Stimulated activated memory B cell treated with anti-CD40 and anti-IgM and Interleukin-4, amounts not matched to agents 10 μg/mL and 1 μg/mL and 100 μg/mL, for 72 hours (primary cell): ENCODE measurements at regions not wholly inside any gene's neighbourhood (a gene's known extent, or its start where the extent isn't known, plus 50 kb on each side); places are given as distances from the start of the nearest gene placed in this dataset.
"Not testable (repeated sequence)": the region's sequence is repeated elsewhere in the genome, so short reads cannot be mapped to it uniquely, and the experiment has no call there.

Source experiments
- ATAC-seq: fragments of 150-1000 bp; cut with Tn5 transposase; 2 replicates; pipeline ENCODE4 v1.10.0; 2021
- H3K27ac Mint-ChIP-seq: one replicate; pipeline ENCODE4 v1.8.0; 2022; ENCODE audit warnings: mild to moderate bottlenecking, mixed read lengths
- H3K27me3 Mint-ChIP-seq: one replicate; pipeline ENCODE4 v1.8.0; 2022; ENCODE audit warnings: mixed read lengths
- H3K36me3 Mint-ChIP-seq: one replicate; pipeline ENCODE4 v1.8.0; 2022; ENCODE audit warnings: mixed read lengths
- H3K4me1 Mint-ChIP-seq: one replicate; pipeline ENCODE4 v1.8.0; 2022; ENCODE audit warnings: mixed read lengths
- H3K4me3 Mint-ChIP-seq: one replicate; pipeline ENCODE4 v1.8.0; 2022; ENCODE audit warnings: mild to moderate bottlenecking, moderate library complexity, mixed read lengths
- H3K9me3 Mint-ChIP-seq: one replicate; pipeline ENCODE4 v1.8.0; 2022; ENCODE audit warnings: mixed read lengths

DNA sequence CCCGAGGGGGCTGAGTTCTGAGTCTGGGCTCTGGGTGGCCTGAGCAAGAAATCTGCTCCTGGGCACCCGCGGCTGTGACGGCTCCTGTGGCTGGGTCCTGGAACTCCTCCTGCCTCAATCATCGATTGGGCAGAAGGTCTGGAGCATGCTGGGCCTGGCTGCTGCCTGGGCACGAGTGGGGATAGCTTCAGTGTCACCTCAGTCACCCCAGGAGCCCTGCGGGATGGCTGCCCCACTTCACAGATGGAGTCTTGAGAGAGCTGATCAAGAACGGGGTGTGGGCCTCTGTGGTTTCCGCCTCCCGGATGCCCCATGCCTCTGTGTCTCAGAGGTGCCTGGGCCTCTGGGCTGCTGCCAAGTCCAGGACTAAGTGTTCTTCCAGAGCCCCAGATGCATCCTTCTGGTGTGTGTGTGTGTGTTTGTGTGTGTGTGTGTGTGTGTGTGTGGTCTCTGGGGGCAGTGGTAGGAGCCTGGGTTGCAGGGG, 185.6 kb upstream of the C14orf180 start:
- H3K27ac Mint-ChIP-seq = peak overlapping the region; percentile 40
- peaks cover 62% of the 10 kb centered on the region for H3K4me1 Mint-ChIP-seq

DNA sequence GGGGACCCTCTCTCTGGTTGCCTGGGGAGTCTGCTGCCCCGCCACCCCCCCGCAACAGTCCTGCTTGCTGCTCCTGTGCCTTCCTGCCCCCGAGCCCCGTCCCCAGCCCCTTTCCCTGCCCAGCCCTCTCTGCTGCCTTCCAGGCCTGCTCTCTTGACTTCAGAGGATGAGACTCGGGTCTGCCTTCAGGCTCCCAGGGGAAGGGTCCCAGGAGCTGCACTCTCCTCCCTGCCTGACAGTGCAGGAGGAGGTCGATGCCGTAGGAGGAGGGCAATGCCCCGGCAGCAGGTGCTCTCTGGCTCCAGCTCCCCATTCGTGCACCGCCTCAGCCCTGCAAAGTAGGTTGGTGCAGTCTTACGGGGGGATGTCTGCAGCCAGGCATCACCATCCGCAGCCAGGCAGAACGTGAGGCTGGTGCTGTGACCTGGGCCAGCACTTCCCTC, 185.1 kb upstream of the C14orf180 start:
- H3K9me3 Mint-ChIP-seq = peaks cover 10% of the 10 kb centered on the region
- H3K4me1 Mint-ChIP-seq = peaks cover 62% of the 10 kb centered on the region
- no peaks in the 10 kb centered on the region for H3K27me3 Mint-ChIP-seq
- peak overlapping the region; percentile 50 for H3K4me3 Mint-ChIP-seq
- peak overlapping the region; percentile 40 for H3K27ac Mint-ChIP-seq
- H3K36me3 Mint-ChIP-seq = peaks cover 12% of the 10 kb centered on the region
- ATAC-seq = peak; percentile 53

More for the DNA sequence above, 185.6 kb upstream of the C14orf180 start:
- no peaks in the 10 kb centered on the region for H3K27me3 Mint-ChIP-seq
- peaks cover 10% of the 10 kb centered on the region for H3K9me3 Mint-ChIP-seq
- ATAC-seq = peak; percentile 79
- peak overlapping the region; percentile 55 for H3K4me3 Mint-ChIP-seq
- peaks cover 12% of the 10 kb centered on the region for H3K36me3 Mint-ChIP-seq

DNA sequence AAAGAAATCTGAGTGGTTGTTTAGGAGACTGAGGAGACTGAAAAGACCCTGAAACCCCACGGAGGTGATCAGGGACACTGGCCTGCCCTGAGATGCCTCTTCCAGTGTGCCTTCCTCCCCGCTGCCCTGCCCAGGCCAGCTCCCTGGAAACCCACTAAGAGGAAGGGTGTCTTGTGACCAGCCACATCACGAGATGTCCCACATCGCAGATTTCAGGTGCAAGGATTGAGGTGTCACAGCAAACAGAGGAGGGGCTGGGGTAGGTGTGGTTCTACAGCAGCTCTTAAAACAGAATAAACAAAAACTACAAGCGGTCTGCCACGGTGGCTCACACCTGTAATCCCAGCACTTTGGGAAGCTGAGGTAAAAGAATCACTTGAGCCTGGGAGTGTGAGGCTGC, 184.3 kb upstream of the C14orf180 start:
- H3K4me1 Mint-ChIP-seq = peaks cover 56% of the 10 kb centered on the region
- no peak overlapping the region for H3K4me3 Mint-ChIP-seq
- H3K36me3 Mint-ChIP-seq = peaks cover 12% of the 10 kb centered on the region
- no peak for ATAC-seq
- no peaks in the 10 kb centered on the region for H3K27me3 Mint-ChIP-seq
- peaks cover 10% of the 10 kb centered on the region for H3K9me3 Mint-ChIP-seq
- H3K27ac Mint-ChIP-seq = peak overlapping the region; percentile 40

GRCh38 chr14:104395941-104396681, 183.5 kb upstream of the C14orf180 start:
- no peak for ATAC-seq
- Mint-ChIP-seq H3K36me3 (peaks cover 12% of the 10 kb centered on the region), H3K27ac (peak overlapping the region; percentile 40), H3K4me1 (peaks cover 48% of the 10 kb centered on the region), H3K27me3 (no peaks in the 10 kb centered on the region), H3K4me3 (no peak overlapping the region), H3K9me3 (peaks cover 10% of the 10 kb centered on the region)

- no peak for ATAC-seq
- H3K9me3 Mint-ChIP-seq = peaks cover 10% of the 10 kb centered on the region
- H3K27ac Mint-ChIP-seq = no peak overlapping the region
- no peaks in the 10 kb centered on the region for H3K27me3 Mint-ChIP-seq
- H3K4me1 Mint-ChIP-seq = peaks cover 40% of the 10 kb centered on the region
- H3K4me3 Mint-ChIP-seq = no peak overlapping the region
- peaks cover 12% of the 10 kb centered on the region for H3K36me3 Mint-ChIP-seq
These were observed 182.7 kb upstream of the C14orf180 start for GRCh38 chr14:104396682-104397470.

- Mint-ChIP-seq H3K36me3 (peaks cover 12% of the 10 kb centered on the region), H3K9me3 (peaks cover 10% of the 10 kb centered on the region), H3K27me3 (no peaks in the 10 kb centered on the region), H3K27ac (no peak overlapping the region), H3K4me1 (peaks cover 32% of the 10 kb centered on the region), H3K4me3 (no peak overlapping the region)
- no peak for ATAC-seq
These were observed 181.6 kb upstream of the C14orf180 start for GRCh38 chr14:104397956-104398355.

GRCh38 chr14:104398656-104399055, 180.9 kb upstream of the C14orf180 start:
- H3K27me3 Mint-ChIP-seq = peaks cover 4% of the 10 kb centered on the region
- H3K27ac Mint-ChIP-seq = no peak overlapping the region
- H3K4me1 Mint-ChIP-seq = peaks cover 27% of the 10 kb centered on the region
- H3K4me3 Mint-ChIP-seq = no peak overlapping the region
- peaks cover 10% of the 10 kb centered on the region for H3K9me3 Mint-ChIP-seq
- no peak for ATAC-seq
- peaks cover 12% of the 10 kb centered on the region for H3K36me3 Mint-ChIP-seq

- ATAC-seq = no peak
- Mint-ChIP-seq H3K9me3 (peaks cover 10% of the 10 kb centered on the region), H3K36me3 (peaks cover 12% of the 10 kb centered on the region), H3K4me3 (no peak overlapping the region), H3K4me1 (peaks cover 18% of the 10 kb centered on the region), H3K27ac (no peak overlapping the region), H3K27me3 (peaks cover 9% of the 10 kb centered on the region)
These were observed 180.0 kb upstream of the C14orf180 start for GRCh38 chr14:104399432-104400155.

DNA sequence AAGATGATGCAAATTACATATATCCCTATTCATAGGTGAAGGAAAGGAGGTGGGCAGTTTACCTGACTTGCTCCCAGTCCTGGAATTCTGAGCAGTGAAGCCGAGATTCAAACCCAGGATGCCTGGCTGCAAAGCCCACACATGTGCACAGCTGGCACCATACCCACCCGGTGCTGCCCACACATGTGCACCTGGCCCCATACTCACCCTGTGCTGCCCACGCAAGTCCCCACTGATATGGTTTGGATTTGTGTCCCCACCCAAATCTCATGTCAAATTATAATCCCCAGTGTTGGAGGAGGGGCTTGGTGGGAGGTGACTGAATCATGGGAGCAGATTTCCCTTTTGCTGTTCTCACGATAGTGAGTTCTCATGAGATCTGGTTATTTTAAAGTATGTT, 179.2 kb upstream of the C14orf180 start:
- Mint-ChIP-seq H3K27me3 (peaks cover 11% of the 10 kb centered on the region), H3K36me3 (peaks cover 12% of the 10 kb centered on the region), H3K4me1 (peaks cover 10% of the 10 kb centered on the region), H3K9me3 (peaks cover 10% of the 10 kb centered on the region), H3K4me3 (no peak overlapping the region), H3K27ac (no peak overlapping the region)
- no peak for ATAC-seq

GRCh38 chr14:104401785-104402184, 177.8 kb upstream of the C14orf180 start:
- H3K4me1 Mint-ChIP-seq = no peaks in the 10 kb centered on the region
- ATAC-seq = no peak
- H3K9me3 Mint-ChIP-seq = peaks cover 10% of the 10 kb centered on the region
- H3K36me3 Mint-ChIP-seq = peaks cover 12% of the 10 kb centered on the region
- H3K27ac Mint-ChIP-seq = no peak overlapping the region
- no peak overlapping the region for H3K4me3 Mint-ChIP-seq
- peaks cover 26% of the 10 kb centered on the region for H3K27me3 Mint-ChIP-seq

DNA sequence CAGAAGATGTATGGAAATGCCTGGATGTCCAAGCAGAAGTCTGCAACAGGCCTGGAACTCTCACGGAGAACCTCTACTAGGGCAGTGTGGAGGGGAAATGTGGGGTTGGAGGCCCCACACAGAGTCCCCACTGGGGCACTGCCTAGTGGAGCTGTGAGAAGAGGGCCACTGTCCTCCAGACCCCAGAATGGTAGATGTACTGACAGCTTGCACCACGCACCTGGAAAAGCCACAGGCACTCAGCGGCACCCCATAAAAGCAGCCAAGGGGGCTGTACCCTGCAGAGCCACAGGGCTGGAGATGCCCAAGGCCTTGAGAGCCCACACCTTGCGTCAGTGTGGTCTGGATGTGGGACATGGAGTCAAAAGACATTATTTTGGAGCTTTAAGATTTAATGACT, 177.3 kb upstream of the C14orf180 start:
- not testable (repeated sequence) for H3K27ac Mint-ChIP-seq, ATAC-seq, H3K4me1 Mint-ChIP-seq, H3K36me3 Mint-ChIP-seq, H3K9me3 Mint-ChIP-seq, H3K4me3 Mint-ChIP-seq
- H3K27me3 Mint-ChIP-seq = peaks cover 31% of the 10 kb centered on the region

DNA sequence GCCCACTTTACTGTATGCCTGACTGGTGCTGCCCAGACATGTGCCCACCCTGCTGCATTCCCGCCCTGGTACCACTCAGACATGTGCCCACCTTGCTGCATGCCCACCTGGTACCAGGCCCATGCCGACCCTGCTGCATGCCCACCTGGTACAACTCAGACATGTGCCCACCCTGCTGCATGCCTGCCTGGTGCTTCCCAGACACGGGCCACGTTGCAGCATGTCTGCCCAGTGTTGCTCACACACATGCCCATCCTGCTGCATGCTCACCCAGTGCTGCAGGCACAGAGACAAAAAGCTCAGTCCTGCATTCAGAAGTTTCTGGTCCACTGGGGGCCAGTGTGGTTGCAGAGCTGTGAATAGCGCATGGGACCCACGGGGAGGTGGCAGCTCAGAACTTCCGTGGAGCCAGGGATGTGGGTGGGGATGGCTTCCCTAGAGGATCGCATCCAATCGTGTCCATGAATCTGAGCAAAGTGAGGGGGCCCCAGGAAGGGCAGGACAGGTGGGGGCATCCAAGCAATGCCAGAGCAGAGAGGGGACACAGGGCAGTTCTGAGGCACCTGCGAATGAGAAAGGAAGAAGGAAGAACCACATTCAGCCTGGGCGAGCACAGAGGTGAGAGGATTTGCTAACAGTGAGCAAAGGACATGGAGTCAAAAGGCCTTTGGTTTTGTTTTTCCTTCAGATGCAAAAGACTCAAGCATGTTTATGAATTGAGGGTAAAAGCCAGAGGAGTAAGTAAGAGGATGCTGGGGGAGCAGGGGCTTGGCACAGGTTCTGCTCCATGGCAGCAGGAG, 175.9 kb upstream of the C14orf180 start:
- peaks cover 36% of the 10 kb centered on the region for H3K27me3 Mint-ChIP-seq
- no peaks in the 10 kb centered on the region for H3K36me3 Mint-ChIP-seq
- peaks cover 3% of the 10 kb centered on the region for H3K9me3 Mint-ChIP-seq
- H3K27ac Mint-ChIP-seq = no peak overlapping the region
- H3K4me3 Mint-ChIP-seq = no peak overlapping the region
- ATAC-seq = no peak
- no peaks in the 10 kb centered on the region for H3K4me1 Mint-ChIP-seq

DNA sequence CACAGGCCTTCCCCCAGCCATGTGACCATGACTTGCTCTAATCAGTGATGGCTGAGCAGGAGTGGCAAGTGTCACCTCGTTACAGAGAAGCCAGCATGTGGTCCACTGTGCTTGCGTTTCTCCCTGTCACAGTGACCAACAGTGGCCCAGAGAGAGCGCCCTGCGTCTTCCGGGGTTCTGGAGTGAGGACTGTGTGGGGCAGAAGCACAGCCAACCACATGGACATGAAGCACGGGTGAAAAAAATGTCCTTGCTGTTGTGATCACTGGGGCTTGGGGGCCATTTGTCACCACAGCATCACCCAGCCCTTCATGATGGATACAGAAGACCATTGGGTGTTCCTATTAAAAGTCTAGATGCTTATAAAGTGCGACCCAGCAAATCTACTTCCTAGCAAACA, 174.6 kb upstream of the C14orf180 start:
- no peaks in the 10 kb centered on the region for H3K36me3 Mint-ChIP-seq
- no peaks in the 10 kb centered on the region for H3K4me1 Mint-ChIP-seq
- H3K9me3 Mint-ChIP-seq = peaks cover 6% of the 10 kb centered on the region
- peaks cover 36% of the 10 kb centered on the region for H3K27me3 Mint-ChIP-seq
- ATAC-seq = no peak
- no peak overlapping the region for H3K4me3 Mint-ChIP-seq
- no peak overlapping the region for H3K27ac Mint-ChIP-seq

DNA sequence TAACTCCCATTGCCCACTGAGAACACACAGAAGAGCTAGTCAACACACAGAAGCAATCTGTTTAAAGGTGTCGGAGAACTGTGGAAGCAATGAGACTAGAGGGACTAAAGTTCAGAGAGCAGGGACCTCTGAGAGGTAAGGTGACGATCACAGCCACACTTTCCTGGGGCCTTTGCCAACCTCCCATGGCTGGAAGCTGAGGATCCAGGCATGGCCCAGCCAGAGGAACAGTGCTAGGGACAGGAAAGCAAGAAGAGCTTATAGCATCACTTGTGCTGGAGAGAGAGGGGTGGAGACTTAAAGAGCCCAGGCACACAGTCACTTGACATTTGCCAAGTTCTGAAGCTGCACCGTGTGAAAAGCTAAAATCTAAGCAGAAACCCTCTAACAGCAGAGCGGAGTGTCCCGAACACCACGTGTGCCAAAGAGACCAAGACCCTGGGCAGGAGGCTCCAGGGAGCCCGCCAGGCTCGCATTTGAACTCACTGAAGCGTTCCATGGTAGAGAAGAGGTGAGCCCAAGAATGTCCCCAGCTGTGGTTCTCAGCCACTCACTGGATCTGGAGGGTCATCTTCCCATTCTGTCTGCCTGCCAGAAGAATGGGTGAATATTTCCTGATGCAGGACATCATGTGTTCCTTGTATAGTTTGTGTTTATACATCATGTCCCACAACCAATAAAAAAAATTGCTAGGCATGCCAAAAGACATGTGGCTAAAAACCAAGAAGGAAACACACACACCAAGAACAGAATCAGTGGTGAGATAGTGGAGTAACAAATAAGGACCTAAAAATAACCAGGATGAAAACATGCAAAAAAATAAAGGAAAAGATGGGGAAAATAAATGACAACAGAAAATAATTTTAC, 174.0 kb upstream of the C14orf180 start:
- no peak for ATAC-seq
- no peaks in the 10 kb centered on the region for H3K36me3 Mint-ChIP-seq
- no peak overlapping the region for H3K27ac Mint-ChIP-seq
- no peak overlapping the region for H3K4me3 Mint-ChIP-seq
- H3K27me3 Mint-ChIP-seq = peaks cover 36% of the 10 kb centered on the region
- no peaks in the 10 kb centered on the region for H3K4me1 Mint-ChIP-seq
- peaks cover 6% of the 10 kb centered on the region for H3K9me3 Mint-ChIP-seq
